Endothelial cell of umbilical vein (primary cell): ENCODE measurements at regions not wholly inside any gene's neighbourhood (a gene's known extent, or its start where the extent isn't known, plus 50 kb on each side); places are given as distances from the start of the nearest gene placed in this dataset.

Source experiments
- BruUV-seq: library from RNA; stranded (reverse); fragments of 400-500 nt; replicated peaks from 2 replicates; lab custom pipeline; 2021; lab: Mats Ljungman, UMichigan
- CTCF ChIA-PET: fragments of 300-600, 350-600 bp; sonication (Branson Sonifier 250); formaldehyde crosslinking; loops from one replicate; lab custom pipeline; 2021; ENCODE audit warnings: antibody characterized with exemption, inconsistent platforms; lab: Charles Lee
- POLR2A ChIA-PET: fragments of 300-600, 350-600 bp; sonication (Branson Sonifier 250); formaldehyde crosslinking; loops from one replicate; lab custom pipeline; 2021; ENCODE audit warnings: antibody characterized with exemption, inconsistent platforms; lab: Charles Lee
- DNase-seq: peaks from one replicate; pipeline ENCODE4 v3.0.0-alpha.2; 2011; ENCODE audit warnings: low read depth, low spot score
- FAIRE-seq: peaks from 2 replicates; lab custom pipeline; 2011; peaks lifted over from hg19 to GRCh38; lab: Jason Lieb, UNC
- H2AFZ ChIP-seq: 2 replicates; pipeline ENCODE4 v1.6.0; 2012; ENCODE audit warnings: low read depth, low read length, control low read depth, inconsistent platforms
- H3K27ac ChIP-seq: 2 replicates; pipeline ENCODE4 v1.5.1; 2011; ENCODE audit warnings: low read depth, mild to moderate bottlenecking, control low read depth, low read length, moderate library complexity; ENCODE audit not compliant: insufficient read depth
- H3K27me3 ChIP-seq, 2 experiments: 2 replicates each; pipeline versions ENCODE4 v1.6.0 to v1.6.1; 2011; ENCODE audit warnings: low read length in 2 of 2, mixed read lengths in 1 of 2; ENCODE audit not compliant: control insufficient read depth in 2 of 2, insufficient read depth in 2 of 2
- H3K36me3 ChIP-seq, 2 experiments: 2 replicates in 1 of 2; 3 replicates in 1 of 2; pipeline ENCODE4 v1.5.1; 2011; ENCODE audit warnings: low read length in 2 of 2, mild to moderate bottlenecking in 1 of 2, moderate library complexity in 1 of 2; ENCODE audit not compliant: control insufficient read depth in 2 of 2, insufficient read depth in 2 of 2; ENCODE audit errors: extremely low read depth in 1 of 2
- H3K4me1 ChIP-seq: 3 replicates; pipeline ENCODE4 v1.5.1; 2011; ENCODE audit warnings: mild to moderate bottlenecking, low read length; ENCODE audit not compliant: control insufficient read depth, insufficient read depth; ENCODE audit errors: extremely low read depth
- H3K4me2 ChIP-seq: 2 replicates; pipeline ENCODE4 v1.6.1; 2011; ENCODE audit warnings: low read length, control low read depth, mixed read lengths; ENCODE audit not compliant: insufficient read depth
- H3K4me3 ChIP-seq, 3 experiments: fragments of 200-600 bp in 1 of 3; sonication (generic), shearing (Covaris generic) in 1 of 3; replicated peaks in 1 of 3; 2 replicates each; pipeline ENCODE4 v1.5.1; 2011 to 2016; ENCODE audit warnings: control low read depth in 3 of 3, low read length in 3 of 3, mild to moderate bottlenecking in 2 of 3, inconsistent platforms in 1 of 3, low read depth in 1 of 3, moderate library complexity in 1 of 3; ENCODE audit not compliant: insufficient read depth in 1 of 3
- H3K79me2 ChIP-seq: 2 replicates; pipeline ENCODE4 v1.6.0; 2012; ENCODE audit warnings: low read length, inconsistent platforms; ENCODE audit not compliant: control insufficient read depth, insufficient read depth
- H3K9ac ChIP-seq: replicated peaks from 2 replicates; pipeline ENCODE3; 2011; ENCODE audit warnings: low read length, control low read depth; ENCODE audit not compliant: insufficient read depth; ENCODE audit errors: extremely low read depth
- H3K9me1 ChIP-seq: replicated peaks from 3 replicates; pipeline ENCODE4 v1.6.0; 2011; ENCODE audit warnings: mild to moderate bottlenecking, low read length; ENCODE audit not compliant: control insufficient read depth, insufficient read depth; ENCODE audit errors: extremely low read depth
- H3K9me3 ChIP-seq: replicated peaks from 2 replicates; pipeline ENCODE4 v1.5.1; 2012; ENCODE audit warnings: low read length, inconsistent platforms; ENCODE audit not compliant: control insufficient read depth, insufficient read depth
- H4K20me1 ChIP-seq: replicated peaks from 2 replicates; pipeline ENCODE3; 2011; ENCODE audit warnings: mild to moderate bottlenecking, low read length; ENCODE audit not compliant: control insufficient read depth, insufficient read depth; ENCODE audit errors: extremely low read depth
- CTCF ChIP-seq, 2 donors: IDR thresholded peaks; 1 replicate in 1 of 2; 2 replicates in 1 of 2; pipeline ENCODE4 v1.5.1; 2011; ENCODE audit warnings: low read length in 2 of 2, mild to moderate bottlenecking in 2 of 2, moderate library complexity in 2 of 2, control low read depth in 1 of 2, inconsistent platforms in 1 of 2, low read depth in 1 of 2; ENCODE audit not compliant: insufficient read depth in 1 of 2; ENCODE audit errors: extremely low read depth in 1 of 2
- FOS ChIP-seq: IDR thresholded peaks from 2 replicates; pipeline ENCODE4 v1.6.1; 2011; ENCODE audit warnings: mild to moderate bottlenecking, low read length, moderate library complexity, borderline replicate concordance; ENCODE audit not compliant: insufficient read depth
- GATA2 ChIP-seq: IDR thresholded peaks from 2 replicates; pipeline ENCODE4 v1.7.0; 2011; ENCODE audit warnings: low read depth, mild to moderate bottlenecking, moderate library complexity, mixed read lengths, low read length; ENCODE audit not compliant: insufficient read length, insufficient read depth
- JUN ChIP-seq: IDR thresholded peaks from 2 replicates; pipeline ENCODE4 v1.6.1; 2011; ENCODE audit warnings: borderline replicate concordance, low read depth; ENCODE audit not compliant: insufficient read length, insufficient read depth
- MAX ChIP-seq: IDR thresholded peaks from 2 replicates; pipeline ENCODE4 v1.6.1; 2011; ENCODE audit not compliant: insufficient read depth, insufficient read length
- MYC ChIP-seq: IDR thresholded peaks from one replicate; pipeline ENCODE4 v1.6.1; 2011; ENCODE audit warnings: mild to moderate bottlenecking, low read depth, low read length
- POLR2A ChIP-seq: IDR thresholded peaks from 2 replicates; pipeline ENCODE4 v1.6.1; 2012; ENCODE audit warnings: low read depth, mild to moderate bottlenecking, control low read depth, low read length
- POLR2AphosphoS5 ChIP-seq: IDR thresholded peaks from 2 replicates; pipeline ENCODE4 v1.6.1; 2012; ENCODE audit warnings: low read depth, mild to moderate bottlenecking, control low read depth, low read length, moderate library complexity; ENCODE audit not compliant: insufficient read depth
- dilution Hi-C: fragments of 300-500 bp; cut with MboI; formaldehyde crosslinking; loops from one replicate; pipeline ENCODE4 v1.15.0; 2019; ENCODE audit warnings: low sequenced_read_pairs; ENCODE audit not compliant: extremely low pct_ligation_motif_present
- intact Hi-C: fragments of 100-400 bp; cut with micrococcal nuclease; formaldehyde crosslinking; loops from one replicate; pipeline ENCODE4 v1.10.0; 2022

GRCh38 chr13:94947965-94948371 is 235.6 kb upstream of the SOX21 start:
- POLR2A ChIA-PET, result no interaction called here
- DNase-seq (no peak), FAIRE-seq (no peak)
- Histone ChIP-seq H3K79me2 (no peaks in the 10 kb centered on the region), H3K4me3 (no peak overlapping the region), H3K27me3 (peaks cover 5 to 19% of the 10 kb centered on the region in 2 experiments), H2AFZ (no peak overlapping the region), H3K4me2 (no peak overlapping the region), H3K36me3 (no peaks in the 10 kb centered on the region), H3K9me3 (no peaks in the 10 kb centered on the region), H3K9ac (no peak overlapping the region), H3K9me1 (no peaks in the 10 kb centered on the region), H4K20me1 (no peaks in the 10 kb centered on the region), H3K27ac (no peak overlapping the region), H3K4me1 (no peaks in the 10 kb centered on the region)
- dilution Hi-C loops (no loop called here), intact Hi-C loops (no loop called here)
- TF ChIP-seq MYC, result no peak
- TF ChIP-seq POLR2AphosphoS5, result no peak
- no peak for TF ChIP-seq MAX
- no peak for TF ChIP-seq POLR2A
- no peak for TF ChIP-seq GATA2
- TF ChIP-seq FOS, result no peak
- TF ChIP-seq CTCF (IDR thresholded peaks at IDR 0.05; ENCODE audit: extremely low read depth in 1 of 2, insufficient read depth in 1 of 2, low read depth in 1 of 2, low read length in 2 of 2), result no peak
- no peak for TF ChIP-seq JUN
- CTCF ChIA-PET, result interaction anchor here (1.0 to 1.1 kb wide), 2 partner anchors 12 to 206 kb away, joined by 3 read pairs; no protein-coding TSS in a partner anchor
- no TSS peak for BruUV-seq
